Mesenchymal stem cell (in vitro differentiated cells and primary cell): ENCODE measurements at regions not wholly inside any gene's neighbourhood (a gene's known extent, or its start where the extent isn't known, plus 50 kb on each side); places are given as distances from the start of the nearest gene placed in this dataset.

Experiments
- DNase-seq: peaks from one replicate; pipeline ENCODE4 v3.0.0-alpha.2; 2013
- H2AFZ ChIP-seq: one replicate; pipeline ENCODE4 v1.6.1; 2013; ENCODE audit warnings: low read depth, mild to moderate bottlenecking, control low read depth, inconsistent platforms, low read length, moderate library complexity
- H2AK5ac ChIP-seq: 2 replicates; pipeline ENCODE4 v1.6.1; 2013; ENCODE audit warnings: low read length, moderate library complexity, mild to moderate bottlenecking, inconsistent platforms; ENCODE audit not compliant: severe bottlenecking
- H2BK120ac ChIP-seq: one replicate; pipeline ENCODE4 v1.6.1; 2013; ENCODE audit warnings: low read depth, mild to moderate bottlenecking, inconsistent platforms, low read length, moderate library complexity
- H2BK12ac ChIP-seq, 2 experiments: one replicate each; pipeline ENCODE4 v1.6.1; 2013; ENCODE audit warnings: inconsistent platforms in 2 of 2, low read length in 2 of 2, mild to moderate bottlenecking in 2 of 2, moderate library complexity in 2 of 2, control low read depth in 1 of 2
- H2BK15ac ChIP-seq: one replicate; pipeline ENCODE4 v1.6.1; 2013; ENCODE audit warnings: mild to moderate bottlenecking, low read depth, inconsistent platforms; ENCODE audit not compliant: poor library complexity, severe bottlenecking
- H2BK5ac ChIP-seq: 2 replicates; pipeline ENCODE4 v1.6.1; 2013; ENCODE audit warnings: low read depth, mild to moderate bottlenecking, low read length, control low read depth, inconsistent platforms; ENCODE audit not compliant: poor library complexity, severe bottlenecking
- H3K14ac ChIP-seq, 2 experiments: one replicate each; pipeline ENCODE4 v1.6.1; 2013; ENCODE audit warnings: inconsistent platforms in 2 of 2, low read length in 2 of 2, control low read depth in 1 of 2, mild to moderate bottlenecking in 1 of 2, moderate library complexity in 1 of 2
- H3K18ac ChIP-seq, 2 experiments: one replicate each; pipeline ENCODE4 v1.6.1; 2013; ENCODE audit warnings: inconsistent platforms in 2 of 2, low read length in 2 of 2, control low read depth in 1 of 2, low read depth in 1 of 2, mild to moderate bottlenecking in 1 of 2
- H3K23ac ChIP-seq, 2 experiments: one replicate each; pipeline ENCODE4 v1.6.1; 2013; ENCODE audit warnings: inconsistent platforms in 2 of 2, low read length in 2 of 2, mild to moderate bottlenecking in 2 of 2, moderate library complexity in 2 of 2, control low read depth in 1 of 2
- H3K27ac ChIP-seq: 2 replicates; pipeline ENCODE4 v1.5.1; 2013; ENCODE audit warnings: mild to moderate bottlenecking, moderate library complexity, low read length, control low read depth, inconsistent platforms; ENCODE audit not compliant: poor library complexity, severe bottlenecking
- H3K27me3 ChIP-seq, 2 experiments: 2 replicates each; pipeline versions ENCODE4 v1.6.1 to v1.7.0; 2013; ENCODE audit warnings: low read length in 2 of 2, mild to moderate bottlenecking in 2 of 2, moderate library complexity in 2 of 2, control low read depth in 1 of 2, inconsistent platforms in 1 of 2; ENCODE audit not compliant: control insufficient read depth in 1 of 2, insufficient read depth in 1 of 2
- H3K36me3 ChIP-seq, 2 experiments: 2 replicates each; pipeline versions ENCODE4 v1.6.1 to v1.7.0; 2013; ENCODE audit warnings: low read length in 2 of 2, control low read depth in 1 of 2, inconsistent platforms in 1 of 2, low read depth in 1 of 2, mild to moderate bottlenecking in 1 of 2; ENCODE audit not compliant: insufficient read depth in 2 of 2, control insufficient read depth in 1 of 2
- H3K4ac ChIP-seq, 2 experiments: one replicate each; pipeline ENCODE4 v1.6.1; 2013; ENCODE audit warnings: inconsistent platforms in 2 of 2, low read length in 2 of 2, mild to moderate bottlenecking in 2 of 2, moderate library complexity in 2 of 2, control low read depth in 1 of 2, low read depth in 1 of 2
- H3K4me1 ChIP-seq: 2 replicates; pipeline ENCODE4 v1.6.1; 2013; ENCODE audit warnings: low read depth, low read length, control low read depth; ENCODE audit not compliant: control insufficient read depth, insufficient read depth
- H3K4me2 ChIP-seq: 2 replicates; pipeline ENCODE4 v1.6.1; 2013; ENCODE audit warnings: low read length, mild to moderate bottlenecking, inconsistent platforms; ENCODE audit not compliant: poor library complexity, severe bottlenecking
- H3K4me3 ChIP-seq, 2 experiments: 2 replicates each; pipeline versions ENCODE4 v1.5.1 to v1.7.0; 2013; ENCODE audit warnings: low read length in 2 of 2, mild to moderate bottlenecking in 2 of 2, control low read depth in 1 of 2, low read depth in 1 of 2; ENCODE audit not compliant: insufficient read depth in 1 of 2
- H3K79me1 ChIP-seq: replicated peaks from 2 replicates; pipeline ENCODE4 v1.6.1; 2013; ENCODE audit warnings: mild to moderate bottlenecking, control low read depth, low read length, inconsistent platforms; ENCODE audit not compliant: poor library complexity, severe bottlenecking
- H3K9ac ChIP-seq: 2 replicates; pipeline ENCODE4 v1.7.0; 2013; ENCODE audit warnings: mild to moderate bottlenecking, low read length, moderate library complexity
- H3K9me3 ChIP-seq: 2 replicates; pipeline ENCODE4 v1.7.0; 2013; ENCODE audit warnings: mild to moderate bottlenecking, low read length; ENCODE audit not compliant: control insufficient read depth
- H4K8ac ChIP-seq: one replicate; pipeline ENCODE4 v1.6.1; 2013; ENCODE audit warnings: inconsistent platforms, mild to moderate bottlenecking, low read length, moderate library complexity
- H4K91ac ChIP-seq: one replicate; pipeline ENCODE4 v1.6.1; 2013; ENCODE audit warnings: mild to moderate bottlenecking, low read length, inconsistent platforms
- WGBS: methylation state at CpG from one replicate; pipeline ENCODE4 v1.1.7; 2013; ENCODE audit warnings: mixed read lengths; 5-methylcytosine and 5-hydroxymethylcytosine counted together

- H2AFZ ChIP-seq = no peak overlapping the region
- no peak overlapping the region for H2BK120ac ChIP-seq
- no peak overlapping the region for H4K8ac ChIP-seq
- no peaks in the 10 kb centered on the region for H3K27me3 ChIP-seq
- no peaks in the 10 kb centered on the region for H3K4me1 ChIP-seq
- H3K79me1 ChIP-seq = no peaks in the 10 kb centered on the region
- H2BK12ac ChIP-seq = no peak overlapping the region
- no peak overlapping the region for H4K91ac ChIP-seq
- no peak overlapping the region for H2BK15ac ChIP-seq
- H3K36me3 ChIP-seq = no peaks in the 10 kb centered on the region
- H3K4me3 ChIP-seq = no peak overlapping the region
- H3K27ac ChIP-seq = no peak overlapping the region
- no peak overlapping the region for H2AK5ac ChIP-seq
- H3K4me2 ChIP-seq = no peak overlapping the region
- H3K18ac ChIP-seq = peak overlapping the region in 1 of 2 experiments; percentile 21
- no peak overlapping the region for H3K23ac ChIP-seq
- no peak for DNase-seq
- no peak overlapping the region for H2BK5ac ChIP-seq
- WGBS = 69% methylated on average over 3 of the region's 5 CpGs
- H3K4ac ChIP-seq = no peak overlapping the region
- no peaks in the 10 kb centered on the region for H3K9me3 ChIP-seq
- no peak overlapping the region for H3K9ac ChIP-seq
- no peak overlapping the region for H3K14ac ChIP-seq
These were observed 194.0 kb downstream of the KLHL28 start for GRCh38 chr14:44767646-44768173.

GRCh38 chr14:44766285-44766684 is 195.5 kb downstream of the KLHL28 start:
- Histone ChIP-seq H3K27me3 (no peaks in the 10 kb centered on the region), H3K27ac (no peak overlapping the region)
- WGBS = 93% methylated on average over 1 of the region's 1 CpG

GRCh38 chr14:44763356-44763755 is 198.4 kb downstream of the KLHL28 start:
- Histone ChIP-seq H3K4me1 (no peaks in the 10 kb centered on the region), H3K36me3 (no peaks in the 10 kb centered on the region), H3K27me3 (no peaks in the 10 kb centered on the region), H3K4ac (no peak overlapping the region), H3K4me3 (no peak overlapping the region), H4K91ac (no peak overlapping the region), H2BK5ac (no peak overlapping the region), H2BK15ac (no peak overlapping the region), H3K23ac (no peak overlapping the region), H3K27ac (no peak overlapping the region), H2BK120ac (no peak overlapping the region), H3K9ac (no peak overlapping the region), H2AK5ac (no peak overlapping the region), H3K79me1 (no peaks in the 10 kb centered on the region), H3K4me2 (no peak overlapping the region), H3K18ac (no peak overlapping the region), H4K8ac (no peak overlapping the region), H3K9me3 (no peaks in the 10 kb centered on the region), H2BK12ac (no peak overlapping the region), H2AFZ (no peak overlapping the region), H3K14ac (no peak overlapping the region)
- no CpG with 5 or more reads among the region's 1 CpG for WGBS
- peak; percentile 12 for DNase-seq

More at GRCh38 chr14:44766285-44766684, 195.5 kb downstream of the KLHL28 start:
- no peaks in the 10 kb centered on the region for H3K4me1 ChIP-seq
- H3K36me3 ChIP-seq = no peaks in the 10 kb centered on the region
- H2BK12ac ChIP-seq = no peak overlapping the region
- no peak for DNase-seq
- no peaks in the 10 kb centered on the region for H3K79me1 ChIP-seq
- no peak overlapping the region for H3K18ac ChIP-seq
- no peak overlapping the region for H3K9ac ChIP-seq
- H3K4me2 ChIP-seq = no peak overlapping the region
- H4K91ac ChIP-seq = no peak overlapping the region
- H2AFZ ChIP-seq = no peak overlapping the region
- H2BK5ac ChIP-seq = no peak overlapping the region
- no peak overlapping the region for H2BK15ac ChIP-seq
- H3K4me3 ChIP-seq = no peak overlapping the region
- H2AK5ac ChIP-seq = no peak overlapping the region
- no peak overlapping the region for H4K8ac ChIP-seq
- H3K9me3 ChIP-seq = no peaks in the 10 kb centered on the region
- H3K23ac ChIP-seq = no peak overlapping the region
- H3K4ac ChIP-seq = no peak overlapping the region
- no peak overlapping the region for H2BK120ac ChIP-seq
- no peak overlapping the region for H3K14ac ChIP-seq

- Histone ChIP-seq H3K4me1 (no peaks in the 10 kb centered on the region), H4K8ac (no peak overlapping the region), H2AK5ac (no peak overlapping the region), H2AFZ (no peak overlapping the region), H2BK120ac (no peak overlapping the region), H3K4ac (no peak overlapping the region), H2BK5ac (no peak overlapping the region), H3K4me3 (no peak overlapping the region), H3K18ac (no peak overlapping the region), H3K27me3 (no peaks in the 10 kb centered on the region), H3K36me3 (no peaks in the 10 kb centered on the region), H3K27ac (no peak overlapping the region), H3K23ac (no peak overlapping the region), H3K4me2 (no peak overlapping the region), H2BK15ac (no peak overlapping the region), H4K91ac (no peak overlapping the region), H3K9ac (no peak overlapping the region), H3K79me1 (no peaks in the 10 kb centered on the region), H3K9me3 (no peaks in the 10 kb centered on the region), H3K14ac (no peak overlapping the region), H2BK12ac (no peak overlapping the region)
- peak; percentile 38 for DNase-seq
- 91% methylated on average over 2 of the region's 2 CpGs for WGBS
These were observed 202.5 kb downstream of the KLHL28 start for GRCh38 chr14:44759277-44759676.
